ENCODE measurements at regions not wholly inside any gene's neighbourhood (a gene's known extent, or its start where the extent isn't known, plus 50 kb on each side); places are given as distances from the start of the nearest gene placed in this dataset.

DNA sequence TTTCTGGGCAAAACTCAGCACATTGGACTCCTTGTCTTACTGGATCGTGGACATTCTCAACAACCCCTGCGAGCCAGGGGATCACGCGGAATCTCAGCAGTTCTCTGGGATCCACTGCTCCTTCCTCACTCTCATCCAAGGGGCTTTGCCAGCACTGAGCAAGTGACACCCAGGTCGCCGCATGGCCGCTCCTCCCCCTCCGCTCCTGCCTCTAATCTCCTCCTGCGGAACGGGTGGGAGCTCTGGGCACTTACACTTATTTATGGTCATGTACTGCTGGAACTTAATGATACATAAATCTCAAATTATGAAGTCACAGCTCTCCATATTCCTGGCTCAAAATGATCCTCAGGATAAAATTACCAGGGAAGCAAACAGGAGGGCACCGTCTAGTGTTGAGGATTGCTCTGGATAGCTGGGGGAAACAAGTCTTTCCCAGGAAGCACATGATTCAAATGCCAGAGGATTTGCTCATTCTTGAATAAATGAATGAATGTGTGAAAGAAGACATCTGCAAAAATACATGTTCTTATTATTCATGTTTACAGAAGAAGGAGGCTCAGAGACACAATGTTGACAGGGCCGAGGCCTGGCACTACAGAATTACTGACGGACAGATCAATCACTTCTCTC is 1077.3 kb downstream of the TBC1D22A start:
- Histone ChIP-seq H3K9ac (no peak overlapping the region), H3K4me1 (peaks cover 20 to 39% (median 28%) of the 10 kb centered on the region in 10 experiments), H3K27ac (no peak overlapping the region), H3K4me3 (no peak overlapping the region), H3K27me3 (peaks cover 0 to 6% (median 0%) of the 10 kb centered on the region in 11 experiments; a peak in 4 of 22 replicates), H3K36me3 (no peaks in the 10 kb centered on the region), H4K20me1 (peaks cover 0 to 7% (median 0%) of the 10 kb centered on the region in 11 experiments; a peak in 3 of 22 replicates), H3K4me2 (peak overlapping the region in 9 of 11 experiments; percentile 27 to 85 (median 76); a peak in 16 of 22 replicates), H3K9me3 (replicated peaks in 1 of 11) (no peaks in the 10 kb centered on the region)
- TF ChIP-seq Cebpa-rat (IDR thresholded peaks at IDR 0.05): no peak

DNA sequence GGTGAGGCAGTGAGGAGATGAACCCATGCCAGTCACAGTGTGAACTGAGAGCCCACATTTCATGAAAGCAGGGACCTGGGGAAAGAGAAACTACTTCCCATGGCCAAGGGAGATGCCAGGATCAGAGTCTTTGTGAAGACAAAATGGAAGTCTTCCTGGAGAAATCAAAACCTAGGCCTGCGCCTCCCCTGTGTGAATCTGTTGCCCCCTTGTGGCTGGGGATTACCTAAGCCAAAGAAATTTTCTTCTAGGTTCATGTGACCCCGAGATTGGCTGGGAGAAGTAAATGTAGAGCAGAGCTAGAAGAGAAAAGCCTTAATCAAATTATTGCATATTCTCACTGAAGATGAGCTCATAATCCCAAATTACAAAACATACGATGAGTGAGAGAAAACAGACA is 1075.3 kb downstream of the TBC1D22A start:
- TF ChIP-seq Cebpa-rat (IDR thresholded peaks at IDR 0.05): no peak
- Histone ChIP-seq H3K4me1 (peaks cover 20 to 36% (median 28%) of the 10 kb centered on the region in 10 experiments), H4K20me1 (peaks cover 0 to 7% (median 0%) of the 10 kb centered on the region in 11 experiments; a peak in 2 of 22 replicates), H3K36me3 (no peaks in the 10 kb centered on the region), H3K27ac (no peak overlapping the region), H3K27me3 (no peaks in the 10 kb centered on the region; a peak in 3 of 22 replicates), H3K9me3 (replicated peaks in 1 of 11) (no peaks in the 10 kb centered on the region), H3K9ac (no peak overlapping the region), H3K4me3 (no peak overlapping the region), H3K4me2 (no peak overlapping the region)

DNA sequence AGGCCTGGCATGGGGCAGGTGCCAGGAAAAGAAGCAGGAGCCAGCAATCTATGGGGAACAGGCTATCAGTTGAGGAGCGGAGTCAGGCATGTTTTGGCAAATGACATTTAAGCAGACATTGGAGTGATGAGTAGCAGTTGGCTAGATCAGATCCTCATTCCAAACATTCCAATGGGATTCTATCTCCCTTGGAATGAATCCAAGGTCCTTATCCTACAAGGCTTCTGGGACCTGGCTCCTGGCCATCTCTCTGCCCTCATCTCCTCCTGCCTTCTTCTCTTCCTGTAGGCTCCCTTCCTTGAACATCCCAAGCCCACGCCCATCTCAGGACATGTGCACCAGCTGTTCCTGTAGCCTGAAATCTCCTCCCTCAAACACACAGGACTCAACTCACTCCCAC is 1074.5 kb downstream of the TBC1D22A start:
- no peak overlapping the region for H3K27ac ChIP-seq
- H3K4me1 ChIP-seq: peaks cover 17 to 30% (median 22%) of the 10 kb centered on the region in 10 experiments
- TF ChIP-seq Cebpa-rat (IDR thresholded peaks at IDR 0.05): no peak
- H3K4me3 ChIP-seq: no peak overlapping the region
- H4K20me1 ChIP-seq: peaks cover 0 to 4% (median 0%) of the 10 kb centered on the region in 11 experiments; a peak in 2 of 22 replicates
- no peak overlapping the region for H3K4me2 ChIP-seq
- no peaks in the 10 kb centered on the region for H3K9me3 ChIP-seq (replicated peaks in 1 of 11)
- no peaks in the 10 kb centered on the region; a peak in 1 of 22 replicates for H3K27me3 ChIP-seq
- H3K36me3 ChIP-seq: no peaks in the 10 kb centered on the region
- no peak overlapping the region for H3K9ac ChIP-seq

DNA sequence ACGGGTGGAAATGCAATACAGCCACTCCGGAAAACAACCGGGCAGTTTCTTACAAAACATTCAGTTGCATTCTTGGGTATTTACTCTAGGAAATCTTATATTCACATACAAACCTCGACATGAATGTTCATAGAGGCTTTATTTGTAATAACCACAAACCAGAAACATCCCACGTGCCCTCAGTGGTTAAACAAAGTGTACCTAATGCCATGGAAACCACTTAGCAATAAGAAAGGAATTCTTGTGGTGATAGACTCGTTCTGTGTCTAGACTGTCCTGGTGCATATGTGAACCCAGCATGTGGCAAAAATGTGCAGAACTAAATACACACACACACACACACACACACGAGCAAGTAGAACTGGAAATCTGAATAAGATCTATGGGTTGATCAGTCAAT is 1073.3 kb downstream of the TBC1D22A start:
- no peak overlapping the region for H3K4me3 ChIP-seq
- no peak overlapping the region for H3K27ac ChIP-seq
- H3K9ac ChIP-seq: no peak overlapping the region
- no peaks in the 10 kb centered on the region for H4K20me1 ChIP-seq
- no peaks in the 10 kb centered on the region for H3K9me3 ChIP-seq (replicated peaks in 1 of 11)
- peak overlapping the region in 2 of 11 experiments; percentile 12 to 24; a peak in 2 of 22 replicates for H3K4me2 ChIP-seq
- no peaks in the 10 kb centered on the region; a peak in 1 of 22 replicates for H3K27me3 ChIP-seq
- H3K4me1 ChIP-seq: peaks cover 6 to 17% (median 10%) of the 10 kb centered on the region in 10 experiments; a peak in 17 of 20 replicates
- H3K36me3 ChIP-seq: no peaks in the 10 kb centered on the region
- TF ChIP-seq Cebpa-rat (IDR thresholded peaks at IDR 0.05): no peak

DNA sequence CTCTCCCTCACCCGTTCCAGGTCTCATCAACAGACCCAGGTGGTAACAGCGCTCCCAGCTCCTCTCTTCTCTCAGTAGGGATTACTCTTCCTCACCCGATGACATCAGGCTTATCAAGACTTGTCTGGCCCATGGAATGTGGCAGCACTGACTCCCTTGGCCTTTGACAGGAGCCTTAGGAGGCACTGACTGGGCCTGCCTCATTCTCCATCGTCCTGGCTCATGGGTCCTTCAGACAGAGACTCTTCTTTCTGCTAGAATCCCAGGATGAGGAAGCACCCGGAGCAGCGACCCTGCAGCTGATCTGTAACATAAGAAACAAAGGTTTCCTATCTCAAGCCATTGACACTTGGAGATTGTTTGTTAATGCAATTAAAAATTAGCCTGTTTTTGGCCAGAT is 1063.6 kb downstream of the TBC1D22A start:
- Histone ChIP-seq H3K4me3 (no peak overlapping the region), H3K9me3 (replicated peaks in 1 of 11) (0 out of 22 replicates have a peak, but pooled peaks cover 0 to 5% (median 0%) of the 10 kb centered on the region in 11 experiments), H3K36me3 (no peaks in the 10 kb centered on the region), H3K4me2 (no peak overlapping the region), H3K27me3 (no peaks in the 10 kb centered on the region), H3K27ac (no peak overlapping the region), H3K9ac (no peak overlapping the region), H4K20me1 (no peaks in the 10 kb centered on the region), H3K4me1 (no peaks in the 10 kb centered on the region)
- no peak for TF ChIP-seq Cebpa-rat (IDR thresholded peaks at IDR 0.05)

DNA sequence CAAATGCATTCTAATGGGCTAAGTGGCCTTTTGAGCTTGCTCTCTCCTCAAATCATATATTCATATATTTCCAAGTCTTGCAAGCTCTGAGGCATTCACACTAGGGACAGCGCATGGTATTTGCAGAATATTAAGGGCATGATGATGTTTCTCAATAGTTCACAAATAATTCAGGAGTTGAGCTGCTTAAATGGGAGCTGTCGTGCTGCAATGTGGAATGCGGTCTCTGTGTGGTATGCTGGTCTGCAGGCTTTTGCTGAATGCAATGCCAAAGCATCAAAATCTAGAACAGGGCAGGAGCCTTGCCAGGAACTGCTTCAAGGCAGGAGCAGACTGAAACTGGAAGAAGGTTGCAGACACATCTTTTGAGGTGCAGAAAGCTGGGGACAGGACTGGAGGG is 1060.0 kb downstream of the TBC1D22A start:
- TF ChIP-seq Cebpa-rat (IDR thresholded peaks at IDR 0.05): no peak
- Histone ChIP-seq H3K4me2 (no peak overlapping the region), H3K4me3 (no peak overlapping the region), H3K36me3 (no peaks in the 10 kb centered on the region), H4K20me1 (no peaks in the 10 kb centered on the region), H3K27ac (no peak overlapping the region), H3K27me3 (no peaks in the 10 kb centered on the region), H3K4me1 (no peaks in the 10 kb centered on the region), H3K9me3 (replicated peaks in 1 of 11) (peaks cover 7 to 17% (median 10%) of the 10 kb centered on the region in 11 experiments; a peak in 21 of 22 replicates), H3K9ac (no peak overlapping the region)

DNA sequence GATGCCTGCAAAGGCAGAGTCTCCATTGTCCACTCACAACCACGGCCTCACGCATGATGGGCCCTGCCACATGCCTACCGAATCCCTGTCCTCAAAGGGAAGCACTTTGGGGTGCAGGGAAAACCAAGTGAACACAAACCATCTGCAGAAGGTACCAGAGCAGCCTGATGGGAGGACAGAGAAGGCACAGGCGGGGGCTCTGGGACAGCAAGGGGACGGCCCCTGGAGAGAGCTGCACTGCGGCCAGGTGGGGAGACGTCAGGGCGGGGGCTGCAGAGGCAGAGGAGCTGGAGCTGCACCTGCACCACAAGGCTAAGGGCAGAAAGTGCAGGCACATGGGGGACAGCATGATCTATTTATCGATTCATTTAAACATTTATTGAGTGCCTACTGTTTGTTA is 1056.0 kb downstream of the TBC1D22A start:
- no peak overlapping the region for H3K4me3 ChIP-seq
- H3K27me3 ChIP-seq: no peaks in the 10 kb centered on the region
- no peaks in the 10 kb centered on the region for H3K4me1 ChIP-seq
- TF ChIP-seq Cebpa-rat (IDR thresholded peaks at IDR 0.05): no peak
- H3K4me2 ChIP-seq: no peak overlapping the region
- no peak overlapping the region for H3K27ac ChIP-seq
- H4K20me1 ChIP-seq: no peaks in the 10 kb centered on the region
- no peak overlapping the region for H3K9ac ChIP-seq
- peaks cover 13 to 26% (median 20%) of the 10 kb centered on the region in 11 experiments; a peak in 21 of 22 replicates for H3K9me3 ChIP-seq (replicated peaks in 1 of 11)
- no peaks in the 10 kb centered on the region for H3K36me3 ChIP-seq

DNA sequence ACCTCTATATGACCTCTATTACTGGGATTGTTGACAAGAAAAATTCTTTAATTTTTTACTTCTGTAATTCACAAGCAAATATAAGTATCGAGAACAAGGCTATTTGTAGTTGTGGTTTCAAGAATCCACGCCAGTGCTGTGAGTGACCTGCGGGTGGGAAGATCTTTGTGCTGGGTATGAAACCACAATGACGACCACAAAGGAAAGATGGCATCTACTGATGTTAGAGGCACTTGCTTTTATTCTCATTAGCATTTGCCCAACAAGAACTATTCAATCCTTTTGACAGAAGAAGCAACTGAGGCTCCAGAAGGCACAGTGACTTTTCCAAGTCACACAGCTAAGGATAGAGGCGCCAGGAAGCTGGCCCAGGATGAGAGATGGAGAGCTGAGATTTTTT is 1054.9 kb downstream of the TBC1D22A start:
- Histone ChIP-seq H3K36me3 (no peaks in the 10 kb centered on the region), H3K9me3 (replicated peaks in 1 of 11) (peaks cover 13 to 26% (median 20%) of the 10 kb centered on the region in 11 experiments; a peak in 21 of 22 replicates), H4K20me1 (no peaks in the 10 kb centered on the region), H3K27me3 (no peaks in the 10 kb centered on the region), H3K4me3 (no peak overlapping the region), H3K4me2 (no peak overlapping the region), H3K27ac (no peak overlapping the region), H3K4me1 (no peaks in the 10 kb centered on the region), H3K9ac (no peak overlapping the region)
- TF ChIP-seq Cebpa-rat (IDR thresholded peaks at IDR 0.05): no peak

DNA sequence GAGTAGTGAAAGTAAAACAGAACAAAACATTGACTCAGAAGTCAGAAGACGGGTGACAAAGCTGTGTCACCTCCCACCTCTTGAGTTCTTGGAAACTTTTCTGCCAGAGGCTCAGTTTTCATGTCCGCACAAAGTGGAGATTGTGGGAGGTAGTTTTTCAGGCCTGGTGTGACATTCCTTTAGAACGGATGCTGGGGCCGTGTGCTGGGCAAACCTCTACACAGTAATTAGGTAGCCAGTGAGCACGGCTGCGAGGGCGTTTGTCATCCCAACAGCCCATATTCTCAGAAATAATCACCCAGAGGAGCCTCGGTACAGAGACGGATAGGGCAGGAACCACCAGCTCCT is 1054.4 kb downstream of the TBC1D22A start:
- no peak overlapping the region for H3K4me3 ChIP-seq
- H3K27me3 ChIP-seq: no peaks in the 10 kb centered on the region
- no peak for TF ChIP-seq Cebpa-rat (IDR thresholded peaks at IDR 0.05)
- no peak overlapping the region for H3K27ac ChIP-seq
- H3K4me1 ChIP-seq: no peaks in the 10 kb centered on the region
- H3K36me3 ChIP-seq: no peaks in the 10 kb centered on the region
- H3K4me2 ChIP-seq: no peak overlapping the region
- peaks cover 13 to 26% (median 20%) of the 10 kb centered on the region in 11 experiments; a peak in 21 of 22 replicates for H3K9me3 ChIP-seq (replicated peaks in 1 of 11)
- no peaks in the 10 kb centered on the region for H4K20me1 ChIP-seq
- H3K9ac ChIP-seq: no peak overlapping the region
